ENCODE measurements at regions not wholly inside any gene's neighbourhood (a gene's known extent, or its start where the extent isn't known, plus 50 kb on each side); places are given as distances from the start of the nearest gene placed in this dataset.

DNA sequence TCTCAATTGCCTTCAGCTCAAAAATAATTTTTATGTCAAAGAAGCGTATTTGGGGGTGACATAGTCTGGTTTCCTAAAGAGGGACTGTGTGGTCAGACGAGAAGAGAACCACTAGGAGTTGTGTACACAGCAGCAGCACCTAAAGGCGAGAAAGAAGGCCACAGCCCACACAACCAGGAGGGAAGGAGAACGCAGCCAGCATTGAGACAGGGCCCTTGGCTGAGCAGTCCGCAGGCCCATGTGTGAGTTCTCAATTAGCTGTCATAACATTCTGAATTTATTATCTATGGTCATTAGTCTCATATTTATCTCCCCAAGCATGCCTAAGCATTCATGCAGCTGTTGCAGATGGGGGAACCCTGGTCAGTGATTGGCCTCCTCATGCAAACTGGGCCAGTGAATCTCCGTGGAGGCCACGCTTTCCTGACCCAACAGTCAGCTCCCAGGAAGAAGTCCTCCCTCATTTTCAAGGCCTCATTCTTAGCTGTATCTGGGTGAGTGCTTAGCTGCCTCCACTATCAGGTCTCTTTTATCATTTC is 81.2 kb upstream of the ATF7IP start:
- no peak overlapping the region for H3K4me3 ChIP-seq
- ATAC-seq (ENCODE audit: insufficient read depth, low FRiP score) (no peak), DNase-seq (peak; percentile 85 to 95 (median 94))
- no peaks in the 10 kb centered on the region for H3K36me3 ChIP-seq (ENCODE audit: control insufficient read depth in 4 of 4, insufficient read depth in 4 of 4, low read length in 4 of 4)
- H3K27ac ChIP-seq (ENCODE audit: low read depth in 1 of 2, low read length in 1 of 2) = no peak overlapping the region
- peaks cover 0 to 18% (median 0%) of the 10 kb centered on the region in 5 donors for H3K4me1 ChIP-seq (ENCODE audit: control insufficient read depth in 5 of 5, insufficient read depth in 5 of 5, low read length in 5 of 5)
- TF ChIP-seq, protein P1, sequence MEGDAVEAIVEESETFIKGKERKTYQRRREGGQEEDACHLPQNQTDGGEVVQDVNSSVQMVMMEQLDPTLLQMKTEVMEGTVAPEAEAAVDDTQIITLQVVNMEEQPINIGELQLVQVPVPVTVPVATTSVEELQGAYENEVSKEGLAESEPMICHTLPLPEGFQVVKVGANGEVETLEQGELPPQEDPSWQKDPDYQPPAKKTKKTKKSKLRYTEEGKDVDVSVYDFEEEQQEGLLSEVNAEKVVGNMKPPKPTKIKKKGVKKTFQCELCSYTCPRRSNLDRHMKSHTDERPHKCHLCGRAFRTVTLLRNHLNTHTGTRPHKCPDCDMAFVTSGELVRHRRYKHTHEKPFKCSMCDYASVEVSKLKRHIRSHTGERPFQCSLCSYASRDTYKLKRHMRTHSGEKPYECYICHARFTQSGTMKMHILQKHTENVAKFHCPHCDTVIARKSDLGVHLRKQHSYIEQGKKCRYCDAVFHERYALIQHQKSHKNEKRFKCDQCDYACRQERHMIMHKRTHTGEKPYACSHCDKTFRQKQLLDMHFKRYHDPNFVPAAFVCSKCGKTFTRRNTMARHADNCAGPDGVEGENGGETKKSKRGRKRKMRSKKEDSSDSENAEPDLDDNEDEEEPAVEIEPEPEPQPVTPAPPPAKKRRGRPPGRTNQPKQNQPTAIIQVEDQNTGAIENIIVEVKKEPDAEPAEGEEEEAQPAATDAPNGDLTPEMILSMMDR (IDR thresholded peaks at IDR 0.05; ENCODE audit: control extremely low read depth, extremely low read depth) = no peak
- 64 to 77% methylated on average over 7 of the region's 7 CpGs for WGBS, 2 donors
- no peaks in the 10 kb centered on the region for H3K27me3 ChIP-seq (ENCODE audit: control insufficient read depth in 3 of 3, insufficient read depth in 3 of 3, low read length in 2 of 3)
- peaks cover 0 to 4% (median 0%) of the 10 kb centered on the region in 4 donors for H3K9me3 ChIP-seq (ENCODE audit: control insufficient read depth in 4 of 4, insufficient read depth in 3 of 4, low read length in 3 of 4)
- no peak overlapping the region for H3K9ac ChIP-seq (ENCODE audit: insufficient read depth in 1 of 2, low read length in 2 of 2)

DNA sequence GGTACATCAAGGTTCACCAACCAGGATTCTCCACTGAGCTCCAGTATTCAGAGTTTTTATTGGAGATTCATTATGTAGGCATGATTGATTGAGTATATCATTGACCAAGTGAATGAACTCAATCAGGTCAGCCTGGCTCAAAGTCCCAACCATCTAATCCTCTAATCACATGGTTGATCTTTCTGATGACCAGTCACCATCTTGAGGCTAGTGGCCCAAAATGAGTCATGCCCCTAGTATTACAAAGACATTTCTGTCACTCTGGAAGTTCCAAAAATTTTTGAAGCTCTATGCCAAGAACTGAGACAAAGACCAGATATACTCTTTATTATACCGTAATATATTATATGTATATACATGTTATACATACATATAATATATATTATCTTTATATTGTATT is 75.9 kb upstream of the ATF7IP start:
- WGBS, 2 donors = 58 to 97% methylated on average over 1 of the region's 1 CpG
- TF ChIP-seq, protein P1 (IDR thresholded peaks at IDR 0.05; ENCODE audit: control extremely low read depth, extremely low read depth) = no peak

DNA sequence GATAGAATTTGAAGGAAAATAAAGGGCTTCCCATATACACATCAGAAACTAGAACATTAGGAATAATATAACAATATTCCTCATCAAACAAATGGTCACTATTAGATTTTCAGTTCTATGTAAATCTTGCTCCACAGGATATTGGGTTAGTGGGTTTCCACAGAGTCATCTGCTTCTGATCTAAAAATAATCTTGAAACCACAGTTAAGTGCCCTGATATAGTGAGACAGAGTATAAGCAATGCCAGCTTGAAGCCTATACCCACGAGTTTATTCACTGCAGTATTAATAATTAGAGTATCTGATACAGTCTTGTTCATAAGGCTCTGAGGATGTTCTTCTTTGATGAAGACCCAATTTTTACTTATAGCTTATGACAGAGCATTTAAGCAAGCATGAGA is 74.5 kb upstream of the ATF7IP start:
- no peaks in the 10 kb centered on the region for H3K36me3 ChIP-seq (ENCODE audit: control insufficient read depth in 4 of 4, insufficient read depth in 4 of 4, low read length in 4 of 4)
- H3K27ac ChIP-seq (ENCODE audit: low read depth in 1 of 2, low read length in 1 of 2) = no peak overlapping the region
- no peak overlapping the region for H3K4me3 ChIP-seq
- H3K9ac ChIP-seq (ENCODE audit: insufficient read depth in 1 of 2, low read length in 2 of 2) = no peak overlapping the region
- TF ChIP-seq, protein P1 (IDR thresholded peaks at IDR 0.05; ENCODE audit: control extremely low read depth, extremely low read depth) = no peak
- no peaks in the 10 kb centered on the region for H3K4me1 ChIP-seq (ENCODE audit: control insufficient read depth in 5 of 5, insufficient read depth in 5 of 5, low read length in 5 of 5)
- H3K9me3 ChIP-seq (ENCODE audit: control insufficient read depth in 4 of 4, insufficient read depth in 3 of 4, low read length in 3 of 4) = peaks cover 0 to 10% (median 4%) of the 10 kb centered on the region in 4 donors
- DNase-seq = no peak
- no peaks in the 10 kb centered on the region for H3K27me3 ChIP-seq (ENCODE audit: control insufficient read depth in 3 of 3, insufficient read depth in 3 of 3, low read length in 2 of 3)
- ATAC-seq (ENCODE audit: insufficient read depth, low FRiP score) = no peak
- 37 to 63% methylated on average over 1 of the region's 1 CpG for WGBS, 2 donors

More for the DNA sequence above, 75.9 kb upstream of the ATF7IP start:
- peaks cover 0 to 3% (median 0%) of the 10 kb centered on the region in 5 donors for H3K4me1 ChIP-seq (ENCODE audit: control insufficient read depth in 5 of 5, insufficient read depth in 5 of 5, low read length in 5 of 5)
- peaks cover 0 to 10% (median 0%) of the 10 kb centered on the region in 4 donors for H3K9me3 ChIP-seq (ENCODE audit: control insufficient read depth in 4 of 4, insufficient read depth in 3 of 4, low read length in 3 of 4)
- no peak overlapping the region for H3K9ac ChIP-seq (ENCODE audit: insufficient read depth in 1 of 2, low read length in 2 of 2)
- no peaks in the 10 kb centered on the region for H3K36me3 ChIP-seq (ENCODE audit: control insufficient read depth in 4 of 4, insufficient read depth in 4 of 4, low read length in 4 of 4)
- DNase-seq = no peak
- no peak overlapping the region for H3K27ac ChIP-seq (ENCODE audit: low read depth in 1 of 2, low read length in 1 of 2)
- ATAC-seq (ENCODE audit: insufficient read depth, low FRiP score) = no peak
- no peak overlapping the region for H3K4me3 ChIP-seq
- no peaks in the 10 kb centered on the region for H3K27me3 ChIP-seq (ENCODE audit: control insufficient read depth in 3 of 3, insufficient read depth in 3 of 3, low read length in 2 of 3)

DNA sequence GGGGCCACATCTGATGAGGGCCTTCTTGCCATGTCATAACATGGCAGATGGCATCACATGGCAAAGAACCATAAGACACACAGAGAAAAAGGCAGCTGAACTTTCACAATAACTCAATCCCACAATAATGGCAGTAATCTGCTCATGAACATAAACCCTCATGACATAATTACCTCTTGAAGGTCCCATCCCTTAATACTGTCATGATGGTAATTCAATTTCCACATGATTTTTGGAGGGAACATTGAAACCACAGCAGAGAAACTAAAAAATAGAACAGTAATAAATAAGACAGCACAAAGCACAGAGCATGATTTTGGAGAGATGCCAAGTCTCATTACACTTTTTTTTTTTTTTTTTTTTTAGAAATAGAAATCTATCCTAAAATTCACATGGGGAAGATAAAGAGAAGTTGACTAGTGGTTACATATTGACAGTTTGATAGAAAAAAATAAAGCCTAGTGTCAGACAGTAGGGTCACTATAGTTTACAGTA is 61.8 kb upstream of the ATF7IP start:
- DNase-seq (peak in 2 of 3 donors; percentile 21 to 25), ATAC-seq (ENCODE audit: insufficient read depth, low FRiP score) (no peak)
- no peak overlapping the region for H3K9ac ChIP-seq (ENCODE audit: insufficient read depth in 1 of 2, low read length in 2 of 2)
- H3K4me3 ChIP-seq = no peak overlapping the region
- no peaks in the 10 kb centered on the region for H3K36me3 ChIP-seq (ENCODE audit: control insufficient read depth in 4 of 4, insufficient read depth in 4 of 4, low read length in 4 of 4)
- H3K27ac ChIP-seq (ENCODE audit: low read depth in 1 of 2, low read length in 1 of 2) = no peak overlapping the region
- no peaks in the 10 kb centered on the region for H3K27me3 ChIP-seq (ENCODE audit: control insufficient read depth in 3 of 3, insufficient read depth in 3 of 3, low read length in 2 of 3)
- no peaks in the 10 kb centered on the region for H3K4me1 ChIP-seq (ENCODE audit: control insufficient read depth in 5 of 5, insufficient read depth in 5 of 5, low read length in 5 of 5)
- H3K9me3 ChIP-seq (ENCODE audit: control insufficient read depth in 4 of 4, insufficient read depth in 3 of 4, low read length in 3 of 4) = peaks cover 0 to 4% (median under 1%) of the 10 kb centered on the region in 4 donors
- TF ChIP-seq, protein P1 (IDR thresholded peaks at IDR 0.05; ENCODE audit: control extremely low read depth, extremely low read depth) = no peak

Data from lung (tissue), 11 donors.